ENCODE measurements at regions not wholly inside any gene's neighbourhood (a gene's known extent, or its start where the extent isn't known, plus 50 kb on each side); places are given as distances from the start of the nearest gene placed in this dataset.

- Histone ChIP-seq H3K36me3 (ENCODE audit: insufficient read depth, low read length) (no peaks in the 10 kb centered on the region), H3K4me1 (ENCODE audit: control insufficient read depth, insufficient read depth, low read length) (no peaks in the 10 kb centered on the region), H3K27me3 (ENCODE audit: control insufficient read depth, insufficient read depth, low read length) (no peaks in the 10 kb centered on the region)
Observed at GRCh38 chr10:123507298-123507697, 158.9 kb upstream of the GPR26 start.

GRCh38 chr10:123509338-123509737 lies 156.8 kb upstream of the GPR26 start:
- Histone ChIP-seq H3K4me2 (ENCODE audit: low read length) (no peak overlapping the region), H3K9ac (ENCODE audit: low read depth, low read length) (no peak overlapping the region), H3K36me3 (ENCODE audit: insufficient read depth, low read length) (no peaks in the 10 kb centered on the region), H3K27me3 (ENCODE audit: control insufficient read depth, insufficient read depth, low read length) (no peaks in the 10 kb centered on the region), H3K4me3 (ENCODE audit: low read length) (no peak overlapping the region), H3K9me3 (replicated peaks; ENCODE audit: low read length) (peaks cover 8% of the 10 kb centered on the region), H3K4me1 (ENCODE audit: control insufficient read depth, insufficient read depth, low read length) (no peaks in the 10 kb centered on the region)

More at GRCh38 chr10:123507298-123507697, 158.9 kb upstream of the GPR26 start:
- peaks cover 8% of the 10 kb centered on the region for H3K9me3 ChIP-seq (replicated peaks; ENCODE audit: low read length)
- no peak overlapping the region for H3K4me3 ChIP-seq (ENCODE audit: low read length)
- H3K4me2 ChIP-seq (ENCODE audit: low read length), result no peak overlapping the region
- H3K9ac ChIP-seq (ENCODE audit: low read depth, low read length), result no peak overlapping the region

GRCh38 chr10:123512901-123513775 lies 153.0 kb upstream of the GPR26 start:
- no peak overlapping the region for H3K4me2 ChIP-seq (ENCODE audit: low read length)
- H3K4me3 ChIP-seq (ENCODE audit: low read length), result no peak overlapping the region
- H3K4me1 ChIP-seq (ENCODE audit: control insufficient read depth, insufficient read depth, low read length), result no peaks in the 10 kb centered on the region
- H3K9ac ChIP-seq (ENCODE audit: low read depth, low read length), result no peak overlapping the region
- no peaks in the 10 kb centered on the region for H3K27me3 ChIP-seq (ENCODE audit: control insufficient read depth, insufficient read depth, low read length)
- no peaks in the 10 kb centered on the region for H3K36me3 ChIP-seq (ENCODE audit: insufficient read depth, low read length)
- H3K9me3 ChIP-seq (replicated peaks; ENCODE audit: low read length), result peaks cover 3% of the 10 kb centered on the region

GRCh38 chr10:123513870-123514269 lies 152.3 kb upstream of the GPR26 start:
- H3K4me3 ChIP-seq (ENCODE audit: low read length), result no peak overlapping the region
- H3K27me3 ChIP-seq (ENCODE audit: control insufficient read depth, insufficient read depth, low read length), result no peaks in the 10 kb centered on the region
- H3K9me3 ChIP-seq (replicated peaks; ENCODE audit: low read length), result peaks cover 2% of the 10 kb centered on the region
- H3K4me1 ChIP-seq (ENCODE audit: control insufficient read depth, insufficient read depth, low read length), result no peaks in the 10 kb centered on the region
- H3K36me3 ChIP-seq (ENCODE audit: insufficient read depth, low read length), result no peaks in the 10 kb centered on the region
- no peak overlapping the region for H3K4me2 ChIP-seq (ENCODE audit: low read length)
- H3K9ac ChIP-seq (ENCODE audit: low read depth, low read length), result no peak overlapping the region

DNA sequence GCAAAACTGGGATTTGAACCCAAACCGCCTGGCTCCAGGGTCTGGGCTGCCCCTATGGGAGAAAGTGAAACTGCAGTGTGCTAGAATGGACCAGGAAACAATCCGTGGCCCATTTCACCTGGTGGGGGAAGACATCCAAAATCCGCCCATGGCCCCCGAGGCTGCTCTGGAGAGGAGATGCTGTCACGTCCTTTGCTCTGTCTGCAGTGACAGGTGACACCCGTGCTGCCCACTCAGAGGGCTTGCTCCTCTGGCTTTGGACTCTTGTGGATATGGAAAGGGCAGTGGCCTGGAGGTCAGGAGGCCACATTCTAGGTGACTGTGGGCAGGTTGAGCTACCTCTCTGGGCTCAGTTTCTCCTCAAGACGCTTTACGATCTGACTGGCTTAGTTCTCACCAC lies 151.2 kb upstream of the GPR26 start:
- H3K27me3 ChIP-seq (ENCODE audit: control insufficient read depth, insufficient read depth, low read length), result no peaks in the 10 kb centered on the region
- H3K36me3 ChIP-seq (ENCODE audit: insufficient read depth, low read length), result no peaks in the 10 kb centered on the region
- no peaks in the 10 kb centered on the region for H3K4me1 ChIP-seq (ENCODE audit: control insufficient read depth, insufficient read depth, low read length)
- no peaks in the 10 kb centered on the region for H3K9me3 ChIP-seq (replicated peaks; ENCODE audit: low read length)
- H3K4me2 ChIP-seq (ENCODE audit: low read length), result no peak overlapping the region
- no peak overlapping the region for H3K4me3 ChIP-seq (ENCODE audit: low read length)
- no peak overlapping the region for H3K9ac ChIP-seq (ENCODE audit: low read depth, low read length)

DNA sequence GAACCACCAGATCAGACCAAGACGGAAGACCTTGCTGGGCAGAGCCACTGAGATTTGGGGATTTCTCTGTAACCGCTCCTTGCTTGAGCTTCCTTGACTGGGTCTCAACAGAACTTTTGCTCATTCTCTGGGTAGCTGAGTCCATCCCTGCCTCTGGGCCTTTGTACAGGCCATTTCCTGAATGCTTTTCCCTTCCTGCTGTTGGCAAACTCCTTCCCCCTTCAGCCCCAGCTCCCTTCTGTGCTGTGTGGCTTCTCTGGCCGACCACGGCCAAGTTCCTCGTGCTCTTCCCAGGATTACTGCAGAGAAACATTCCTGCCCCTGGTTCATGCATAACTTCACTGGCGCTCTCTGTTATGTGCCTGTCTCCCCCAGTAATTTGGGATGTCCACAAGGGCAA lies 150.5 kb upstream of the GPR26 start:
- no peaks in the 10 kb centered on the region for H3K9me3 ChIP-seq (replicated peaks; ENCODE audit: low read length)

DNA sequence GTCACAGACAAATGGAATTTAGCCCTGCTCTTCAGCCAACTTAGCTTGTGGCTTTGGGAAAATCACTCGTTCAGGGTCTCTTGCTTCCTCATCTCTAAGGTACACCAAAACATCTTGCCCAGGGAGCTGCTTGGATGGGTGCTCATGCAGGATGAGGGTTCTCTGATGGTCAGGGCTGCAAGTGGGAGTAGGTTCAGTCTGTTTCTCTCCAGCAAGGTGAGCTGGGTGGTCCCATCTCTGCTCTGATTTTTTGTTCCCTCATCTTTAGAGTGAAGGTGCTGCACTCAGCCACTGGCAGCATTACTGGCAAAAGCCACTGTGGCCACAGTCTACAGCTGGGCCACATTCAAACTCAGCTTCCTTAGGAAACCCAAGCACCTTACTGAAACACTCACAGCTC lies 149.9 kb upstream of the GPR26 start:
- Histone ChIP-seq H3K4me3 (ENCODE audit: low read length) (no peak overlapping the region), H3K4me1 (ENCODE audit: control insufficient read depth, insufficient read depth, low read length) (no peaks in the 10 kb centered on the region), H3K9ac (ENCODE audit: low read depth, low read length) (no peak overlapping the region), H3K36me3 (ENCODE audit: insufficient read depth, low read length) (no peaks in the 10 kb centered on the region), H3K9me3 (replicated peaks; ENCODE audit: low read length) (no peaks in the 10 kb centered on the region), H3K4me2 (ENCODE audit: low read length) (no peak overlapping the region), H3K27me3 (ENCODE audit: control insufficient read depth, insufficient read depth, low read length) (no peaks in the 10 kb centered on the region)

More for the DNA sequence above, 150.5 kb upstream of the GPR26 start:
- Histone ChIP-seq H3K4me3 (ENCODE audit: low read length) (no peak overlapping the region), H3K9ac (ENCODE audit: low read depth, low read length) (no peak overlapping the region), H3K36me3 (ENCODE audit: insufficient read depth, low read length) (no peaks in the 10 kb centered on the region), H3K4me1 (ENCODE audit: control insufficient read depth, insufficient read depth, low read length) (no peaks in the 10 kb centered on the region), H3K4me2 (ENCODE audit: low read length) (no peak overlapping the region), H3K27me3 (ENCODE audit: control insufficient read depth, insufficient read depth, low read length) (no peaks in the 10 kb centered on the region)

- H3K27me3 ChIP-seq (ENCODE audit: control insufficient read depth, insufficient read depth, low read length), result no peaks in the 10 kb centered on the region
- no peaks in the 10 kb centered on the region for H3K36me3 ChIP-seq (ENCODE audit: insufficient read depth, low read length)
- no peaks in the 10 kb centered on the region for H3K9me3 ChIP-seq (replicated peaks; ENCODE audit: low read length)
- H3K4me2 ChIP-seq (ENCODE audit: low read length), result no peak overlapping the region
- H3K4me1 ChIP-seq (ENCODE audit: control insufficient read depth, insufficient read depth, low read length), result no peaks in the 10 kb centered on the region
- no peak overlapping the region for H3K9ac ChIP-seq (ENCODE audit: low read depth, low read length)
- H3K4me3 ChIP-seq (ENCODE audit: low read length), result no peak overlapping the region
Observed at GRCh38 chr10:123517426-123517825, 148.7 kb upstream of the GPR26 start.

GRCh38 chr10:123517901-123518300 lies 148.3 kb upstream of the GPR26 start:
- no peaks in the 10 kb centered on the region for H3K27me3 ChIP-seq (ENCODE audit: control insufficient read depth, insufficient read depth, low read length)
- no peak overlapping the region for H3K4me2 ChIP-seq (ENCODE audit: low read length)
- H3K9ac ChIP-seq (ENCODE audit: low read depth, low read length), result no peak overlapping the region
- no peaks in the 10 kb centered on the region for H3K9me3 ChIP-seq (replicated peaks; ENCODE audit: low read length)
- H3K36me3 ChIP-seq (ENCODE audit: insufficient read depth, low read length), result no peaks in the 10 kb centered on the region
- H3K4me3 ChIP-seq (ENCODE audit: low read length), result no peak overlapping the region
- no peaks in the 10 kb centered on the region for H3K4me1 ChIP-seq (ENCODE audit: control insufficient read depth, insufficient read depth, low read length)

- Histone ChIP-seq H3K9ac (ENCODE audit: low read depth, low read length) (no peak overlapping the region), H3K36me3 (ENCODE audit: insufficient read depth, low read length) (no peaks in the 10 kb centered on the region), H3K4me2 (ENCODE audit: low read length) (no peak overlapping the region), H3K4me1 (ENCODE audit: control insufficient read depth, insufficient read depth, low read length) (no peaks in the 10 kb centered on the region), H3K4me3 (ENCODE audit: low read length) (no peak overlapping the region), H3K27me3 (ENCODE audit: control insufficient read depth, insufficient read depth, low read length) (no peaks in the 10 kb centered on the region), H3K9me3 (replicated peaks; ENCODE audit: low read length) (peaks cover under 1% of the 10 kb centered on the region)
Observed at GRCh38 chr10:123518765-123519164, 147.4 kb upstream of the GPR26 start.

DNA sequence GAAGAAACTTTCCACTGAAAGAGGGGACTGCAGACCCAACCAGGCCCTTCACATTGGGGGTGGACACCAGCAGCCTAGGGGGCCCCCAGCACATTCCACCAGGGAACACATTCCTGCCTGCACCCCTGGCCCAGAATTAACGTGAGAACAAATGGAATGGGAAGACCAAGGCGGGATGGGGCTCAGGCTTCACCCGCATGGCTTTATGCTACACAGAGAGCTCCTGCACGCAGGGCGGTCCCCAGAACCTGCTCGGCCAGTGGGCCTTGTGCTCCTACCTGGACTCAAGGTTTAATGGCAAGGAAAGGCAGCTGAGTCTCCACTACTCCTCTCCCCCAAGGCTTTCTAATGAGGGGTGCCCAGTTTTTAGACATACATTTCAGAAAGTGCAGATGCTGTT lies 146.3 kb upstream of the GPR26 start:
- Histone ChIP-seq H3K36me3 (ENCODE audit: insufficient read depth, low read length) (no peaks in the 10 kb centered on the region), H3K9me3 (replicated peaks; ENCODE audit: low read length) (peaks cover 3% of the 10 kb centered on the region), H3K4me2 (ENCODE audit: low read length) (no peak overlapping the region), H3K4me1 (ENCODE audit: control insufficient read depth, insufficient read depth, low read length) (no peaks in the 10 kb centered on the region), H3K9ac (ENCODE audit: low read depth, low read length) (no peak overlapping the region), H3K27me3 (ENCODE audit: control insufficient read depth, insufficient read depth, low read length) (no peaks in the 10 kb centered on the region), H3K4me3 (ENCODE audit: low read length) (no peak overlapping the region)

- Histone ChIP-seq H3K4me1 (ENCODE audit: control insufficient read depth, insufficient read depth, low read length) (no peaks in the 10 kb centered on the region), H3K9ac (ENCODE audit: low read depth, low read length) (no peak overlapping the region), H3K36me3 (ENCODE audit: insufficient read depth, low read length) (no peaks in the 10 kb centered on the region), H3K4me2 (ENCODE audit: low read length) (no peak overlapping the region), H3K9me3 (replicated peaks; ENCODE audit: low read length) (peaks cover 3% of the 10 kb centered on the region), H3K4me3 (ENCODE audit: low read length) (no peak overlapping the region), H3K27me3 (ENCODE audit: control insufficient read depth, insufficient read depth, low read length) (no peaks in the 10 kb centered on the region)
Observed at GRCh38 chr10:123521076-123521475, 145.1 kb upstream of the GPR26 start.
